Ascending aorta (tissue), 2 donors: ENCODE measurements at regions not wholly inside any gene's neighbourhood (a gene's known extent, or its start where the extent isn't known, plus 50 kb on each side); places are given as distances from the start of the nearest gene placed in this dataset.

Experiments
- DNase-seq, 2 donors: peaks; one replicate each; pipeline ENCODE4 v3.0.0-alpha.2; 2019; ENCODE audit warnings: low spot score in 2 of 2
- H3K27ac ChIP-seq, 2 donors: fragments of 200-600 bp; sonication (generic); one replicate each; pipeline ENCODE4 v1.5.1; 2016 to 2017; ENCODE audit warnings: mild to moderate bottlenecking in 1 of 2
- H3K27me3 ChIP-seq: fragments of 200-600 bp; sonication (generic); one replicate; pipeline ENCODE4 v1.5.1; 2017
- H3K36me3 ChIP-seq, 2 donors: fragments of 200-600 bp; sonication (generic); one replicate each; pipeline ENCODE4 v1.5.1; 2016
- H3K4me1 ChIP-seq, 2 donors: fragments of 200-600 bp; sonication (generic); one replicate each; pipeline ENCODE4 v1.5.1; 2016 to 2017; ENCODE audit warnings: mild to moderate bottlenecking in 1 of 2
- H3K4me3 ChIP-seq, 2 donors: fragments of 200-600 bp; sonication (generic); one replicate each; pipeline ENCODE4 v1.5.1; 2016 to 2017; ENCODE audit warnings: mild to moderate bottlenecking in 1 of 2
- H3K9me3 ChIP-seq, 2 donors: fragments of 200-600 bp; sonication (generic); one replicate each; pipeline ENCODE4 v1.5.1; 2016
- intact Hi-C: fragments of 100-400 bp; cut with DNase I; formaldehyde crosslinking; loops from one replicate; pipeline ENCODE4 v1.15.1; 2023
- TF ChIP-seq, protein P1 (sequence below), 3 experiments: fragments of 200-600 bp in 2 of 3; fragments of 450-650 bp in 1 of 3; sonication (generic) in 2 of 3; IDR thresholded peaks; one replicate each; pipeline ENCODE4 v1.5.1; 2016 to 2019; ENCODE audit warnings: antibody characterized with exemption in 3 of 3, mild to moderate bottlenecking in 1 of 3, moderate library complexity in 1 of 3

DNA sequence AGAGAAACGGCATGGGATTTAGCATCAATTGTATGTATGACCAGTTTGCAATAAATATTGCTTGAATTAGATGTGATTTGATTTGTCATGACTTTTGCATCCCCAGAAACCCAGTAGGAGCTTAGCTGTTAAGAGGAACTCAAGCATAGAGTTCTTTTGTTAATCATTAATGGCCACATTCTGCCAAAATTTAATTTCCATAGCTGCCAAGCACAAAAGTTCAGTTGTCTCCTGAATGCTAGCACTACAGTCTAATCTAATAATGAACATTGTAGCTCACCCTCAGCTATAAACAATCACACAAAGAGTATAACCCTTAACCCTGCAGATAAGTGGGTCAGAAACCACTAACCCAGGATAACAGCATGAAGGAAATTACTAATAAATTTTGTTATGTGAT is 169.8 kb upstream of the GRAMD2B start:
- TF ChIP-seq, protein P1, sequence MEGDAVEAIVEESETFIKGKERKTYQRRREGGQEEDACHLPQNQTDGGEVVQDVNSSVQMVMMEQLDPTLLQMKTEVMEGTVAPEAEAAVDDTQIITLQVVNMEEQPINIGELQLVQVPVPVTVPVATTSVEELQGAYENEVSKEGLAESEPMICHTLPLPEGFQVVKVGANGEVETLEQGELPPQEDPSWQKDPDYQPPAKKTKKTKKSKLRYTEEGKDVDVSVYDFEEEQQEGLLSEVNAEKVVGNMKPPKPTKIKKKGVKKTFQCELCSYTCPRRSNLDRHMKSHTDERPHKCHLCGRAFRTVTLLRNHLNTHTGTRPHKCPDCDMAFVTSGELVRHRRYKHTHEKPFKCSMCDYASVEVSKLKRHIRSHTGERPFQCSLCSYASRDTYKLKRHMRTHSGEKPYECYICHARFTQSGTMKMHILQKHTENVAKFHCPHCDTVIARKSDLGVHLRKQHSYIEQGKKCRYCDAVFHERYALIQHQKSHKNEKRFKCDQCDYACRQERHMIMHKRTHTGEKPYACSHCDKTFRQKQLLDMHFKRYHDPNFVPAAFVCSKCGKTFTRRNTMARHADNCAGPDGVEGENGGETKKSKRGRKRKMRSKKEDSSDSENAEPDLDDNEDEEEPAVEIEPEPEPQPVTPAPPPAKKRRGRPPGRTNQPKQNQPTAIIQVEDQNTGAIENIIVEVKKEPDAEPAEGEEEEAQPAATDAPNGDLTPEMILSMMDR (IDR thresholded peaks at IDR 0.05) = no peak
- intact Hi-C loops = no loop called here
- Histone ChIP-seq H3K36me3 (no peaks in the 10 kb centered on the region), H3K4me3 (no peak overlapping the region), H3K27ac (no peak overlapping the region), H3K4me1 (no peaks in the 10 kb centered on the region), H3K9me3 (peaks cover 0 to 12% of the 10 kb centered on the region in 2 donors), H3K27me3 (no peaks in the 10 kb centered on the region)
- DNase-seq = no peak

DNA sequence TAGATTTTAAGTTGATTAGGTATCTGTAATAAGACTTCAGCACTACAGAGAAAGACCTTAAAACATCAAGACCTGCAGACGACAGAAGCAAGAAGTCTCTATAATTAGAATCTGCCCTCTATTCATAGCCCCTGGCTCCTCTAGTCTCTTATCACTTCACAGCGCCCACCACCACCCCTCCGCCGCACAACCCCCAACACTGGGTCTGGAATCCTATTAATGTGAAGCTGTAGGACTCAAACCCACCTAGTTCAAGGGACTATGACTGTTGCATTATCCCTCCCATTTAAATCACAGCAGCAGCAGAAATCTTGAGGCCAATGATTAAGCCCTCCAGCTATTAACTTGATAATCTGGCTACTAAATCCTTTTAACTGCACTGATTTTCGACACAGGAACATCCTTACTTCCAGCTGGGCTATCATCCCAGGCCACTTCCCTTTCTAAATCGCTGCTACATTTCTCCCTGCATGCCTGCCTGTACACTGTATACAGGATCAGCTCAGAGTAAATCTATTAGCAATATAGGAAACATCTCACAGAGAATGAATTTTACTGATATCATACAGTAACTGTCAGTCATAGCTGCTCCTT is 159.5 kb upstream of the GRAMD2B start:
- no peaks in the 10 kb centered on the region for H3K27me3 ChIP-seq
- TF ChIP-seq, protein P1 (IDR thresholded peaks at IDR 0.05) = no peak
- H3K36me3 ChIP-seq = no peaks in the 10 kb centered on the region
- intact Hi-C loops = no loop called here
- H3K9me3 ChIP-seq = peaks cover 0 to 3% of the 10 kb centered on the region in 2 donors
- no peak overlapping the region for H3K4me3 ChIP-seq
- H3K27ac ChIP-seq = no peak overlapping the region
- H3K4me1 ChIP-seq = no peaks in the 10 kb centered on the region
- no peak for DNase-seq

DNA sequence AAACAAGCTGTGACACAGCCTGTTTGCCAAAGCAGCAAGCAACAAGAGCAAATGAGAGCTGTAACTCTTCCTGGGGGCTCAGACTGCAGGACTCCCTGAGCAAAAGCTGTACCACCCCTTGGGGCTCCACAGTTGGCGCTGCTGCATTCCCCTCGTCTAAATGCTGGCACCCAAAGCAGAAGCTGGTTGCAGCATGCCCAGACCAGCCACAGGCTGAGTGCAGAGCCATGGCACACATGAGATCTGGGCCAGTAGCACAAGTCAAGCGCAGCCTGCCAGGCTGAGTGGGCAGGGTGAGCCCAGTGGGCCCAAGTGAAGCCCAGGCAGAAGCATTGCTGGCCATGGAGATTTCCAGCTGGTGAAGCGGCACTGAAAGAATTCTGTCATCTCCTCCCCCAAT is 157.3 kb upstream of the GRAMD2B start:
- DNase-seq = no peak
- Histone ChIP-seq H3K9me3 (no peaks in the 10 kb centered on the region), H3K27ac (no peak overlapping the region), H3K4me3 (no peak overlapping the region), H3K4me1 (no peaks in the 10 kb centered on the region), H3K36me3 (no peaks in the 10 kb centered on the region), H3K27me3 (no peaks in the 10 kb centered on the region)
- intact Hi-C loops = no loop called here
- TF ChIP-seq, protein P1 (IDR thresholded peaks at IDR 0.05) = no peak

DNA sequence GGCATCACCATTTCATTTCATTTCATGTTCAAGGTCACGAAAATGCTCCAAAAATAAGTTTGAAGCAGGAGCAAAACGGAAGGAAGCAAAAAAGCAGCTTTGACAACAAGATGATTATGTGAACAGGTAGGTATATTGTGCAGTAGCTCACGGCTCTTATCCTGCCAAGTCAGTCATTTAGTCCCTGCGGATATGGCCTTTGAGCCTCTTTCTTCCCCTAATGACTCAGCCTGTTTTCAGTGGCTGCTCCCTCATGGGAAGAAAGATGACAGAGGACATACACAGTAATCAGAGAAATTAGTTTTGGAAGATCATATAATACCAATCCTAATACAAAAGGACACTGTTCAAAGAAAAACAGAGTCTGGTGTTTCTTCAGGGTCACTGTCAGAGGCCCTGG is 155.8 kb upstream of the GRAMD2B start:
- Histone ChIP-seq H3K9me3 (no peaks in the 10 kb centered on the region), H3K27me3 (no peaks in the 10 kb centered on the region), H3K36me3 (no peaks in the 10 kb centered on the region), H3K4me1 (no peaks in the 10 kb centered on the region), H3K4me3 (no peak overlapping the region), H3K27ac (no peak overlapping the region)
- DNase-seq = no peak
- intact Hi-C loops = no loop called here
- TF ChIP-seq, protein P1 (IDR thresholded peaks at IDR 0.05) = no peak

DNA sequence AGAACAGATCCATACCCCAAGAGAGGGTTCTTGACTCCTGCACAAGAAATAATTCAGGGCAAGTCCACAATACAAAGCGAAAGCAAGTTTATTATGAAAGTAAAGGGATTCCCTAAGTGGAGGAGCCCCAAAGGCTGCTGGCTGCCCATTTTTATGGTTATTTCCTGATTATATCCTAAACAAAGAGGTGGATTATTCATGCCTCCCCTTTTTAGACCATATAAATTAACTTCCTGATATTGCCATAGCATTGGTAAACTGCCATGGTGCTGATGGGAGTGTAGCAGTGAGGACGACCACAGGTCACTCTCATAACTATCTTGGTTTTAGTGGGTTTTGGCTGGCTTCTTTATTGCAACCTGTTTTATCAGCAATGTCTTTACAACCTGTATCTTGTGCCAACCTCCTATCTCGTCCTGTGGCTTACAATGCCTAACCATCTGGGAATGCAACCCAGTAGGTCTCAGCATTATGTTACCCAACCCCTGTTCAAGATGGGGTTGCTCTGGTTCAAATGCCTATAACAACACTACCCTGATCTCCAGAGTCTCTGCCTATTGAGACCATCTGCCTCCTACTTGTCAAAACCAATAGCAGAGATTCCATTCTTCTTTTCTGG is 154.4 kb upstream of the GRAMD2B start:
- TF ChIP-seq, protein P1 (IDR thresholded peaks at IDR 0.05) = no peak
- Histone ChIP-seq H3K4me1 (no peaks in the 10 kb centered on the region), H3K27me3 (no peaks in the 10 kb centered on the region), H3K4me3 (no peak overlapping the region), H3K27ac (no peak overlapping the region), H3K36me3 (no peaks in the 10 kb centered on the region), H3K9me3 (no peaks in the 10 kb centered on the region)
- intact Hi-C loops = no loop called here
- DNase-seq = no peak
